ENCODE measurements at regions not wholly inside any gene's neighbourhood (a gene's known extent, or its start where the extent isn't known, plus 50 kb on each side); places are given as distances from the start of the nearest gene placed in this dataset.
"Not testable (repeated sequence)": the region's sequence is repeated elsewhere in the genome, so short reads cannot be mapped to it uniquely, and the experiment has no call there.

DNA sequence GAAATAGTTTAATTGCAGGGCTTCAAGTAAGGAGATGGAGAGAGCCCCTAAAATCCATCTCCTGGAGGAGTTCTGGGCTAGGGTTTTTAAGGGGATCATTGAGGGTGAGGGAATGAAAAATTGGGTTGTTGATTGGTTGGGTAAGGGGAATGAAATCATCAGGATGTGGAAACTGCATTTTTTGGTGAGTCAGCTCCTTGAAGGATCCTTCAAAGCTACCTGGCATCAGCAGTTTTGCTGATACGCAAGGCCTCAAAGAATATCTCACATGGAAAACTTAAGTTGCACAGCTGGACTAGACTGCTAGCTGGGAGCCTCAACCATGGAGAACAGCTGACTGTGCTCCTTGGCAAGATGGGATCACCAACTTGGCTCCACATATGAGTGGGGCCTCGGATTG is 136.7 kb downstream of the FGF10 start:
- DNase-seq, result no peak

DNA sequence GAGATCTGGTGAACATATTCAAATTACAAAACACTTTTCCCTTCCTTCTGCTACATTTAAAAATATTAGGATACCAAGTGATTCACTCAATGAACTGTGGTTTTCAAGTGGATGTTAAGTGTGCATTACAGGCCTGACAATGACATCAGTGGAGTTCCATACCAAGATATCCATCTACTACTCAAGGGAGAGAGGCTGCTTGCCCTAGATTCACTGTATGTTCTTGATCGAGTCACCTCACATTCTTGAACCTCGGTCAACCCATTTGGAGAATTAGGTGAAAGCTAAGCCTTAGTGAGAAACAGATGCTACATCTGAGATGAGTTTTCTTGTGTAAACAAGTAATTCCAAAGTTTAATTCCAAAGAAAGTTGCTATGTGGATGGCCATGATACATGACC is 142.2 kb downstream of the FGF10 start:
- DNase-seq, result no peak

DNA sequence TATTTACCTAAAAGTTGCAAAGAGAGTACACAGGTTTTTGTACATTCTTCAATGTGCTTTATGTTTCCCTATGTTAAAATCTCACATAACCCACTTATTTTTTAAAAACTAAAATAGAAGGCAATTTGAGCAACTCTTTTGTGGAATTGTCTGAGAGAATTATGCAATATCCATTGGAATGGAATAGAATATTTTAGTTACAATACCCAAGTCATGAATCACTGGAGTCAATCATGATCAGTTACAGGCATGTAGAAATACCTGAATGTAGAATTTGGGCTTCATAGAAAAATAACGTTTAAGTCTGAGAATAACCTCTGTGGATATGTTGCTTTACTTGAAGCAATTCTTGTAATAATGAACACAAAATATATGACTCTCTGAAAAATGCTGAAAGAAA is 143.3 kb downstream of the FGF10 start:
- no peak for DNase-seq

DNA sequence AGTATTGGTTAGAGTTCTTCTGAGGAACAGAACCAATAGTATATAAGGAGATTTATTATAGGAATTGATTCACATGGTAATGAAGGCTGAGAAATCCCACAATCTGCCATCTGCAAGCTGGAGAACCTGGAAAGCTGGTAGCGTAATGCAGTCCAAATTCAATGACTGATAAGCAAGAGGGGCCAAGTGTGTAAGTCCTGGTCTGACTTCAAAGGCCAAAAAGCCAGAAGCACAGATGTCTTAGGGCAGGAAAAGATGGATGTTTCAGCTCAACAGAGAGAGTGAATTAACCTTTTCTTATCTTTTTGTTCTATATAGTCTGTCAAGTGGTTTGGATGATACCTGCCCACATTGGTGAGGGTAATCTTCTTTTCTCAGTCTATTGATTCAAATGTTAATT is 146.4 kb downstream of the FGF10 start:
- DNase-seq, result no peak

DNA sequence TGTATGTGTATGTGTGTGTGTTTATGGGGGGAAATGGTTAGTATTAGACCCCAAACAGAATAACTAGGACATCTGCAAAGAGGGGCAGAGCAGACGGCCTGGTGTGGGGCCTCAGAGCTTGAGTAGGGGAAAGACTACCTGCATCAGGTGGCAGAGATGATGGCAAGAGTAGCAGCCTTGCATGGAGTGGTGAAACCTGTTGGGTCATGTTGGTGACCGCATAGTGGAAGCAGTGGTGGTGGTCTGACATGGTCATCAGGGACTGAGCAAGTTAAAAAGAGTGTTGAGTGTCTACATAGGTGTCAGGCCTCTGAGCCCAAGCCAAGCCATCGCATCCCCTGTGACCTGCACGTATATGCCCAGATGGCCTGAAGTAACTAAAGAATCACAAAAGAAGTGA is 153.2 kb downstream of the FGF10 start:
- no peak for DNase-seq

DNA sequence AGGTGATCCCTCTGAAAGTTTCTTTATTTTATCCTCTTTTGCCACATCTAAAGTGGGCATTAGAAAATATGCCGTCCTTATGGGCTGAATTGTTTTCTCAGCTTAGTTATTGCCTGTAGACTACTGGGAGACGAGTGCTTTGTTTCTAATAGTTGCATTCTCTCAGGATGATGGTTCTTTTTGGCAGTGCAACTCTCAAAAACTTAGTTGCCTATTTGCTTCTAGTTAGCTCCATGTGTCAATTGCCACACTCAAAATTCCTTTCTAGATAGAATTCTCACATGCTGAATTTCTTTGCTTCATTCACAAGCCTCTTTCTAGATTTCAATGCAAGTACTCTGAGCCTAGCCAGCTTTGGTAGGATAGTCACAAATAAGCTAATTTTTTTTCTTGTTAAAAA is 155.5 kb downstream of the FGF10 start:
- DNase-seq, result no peak

DNA sequence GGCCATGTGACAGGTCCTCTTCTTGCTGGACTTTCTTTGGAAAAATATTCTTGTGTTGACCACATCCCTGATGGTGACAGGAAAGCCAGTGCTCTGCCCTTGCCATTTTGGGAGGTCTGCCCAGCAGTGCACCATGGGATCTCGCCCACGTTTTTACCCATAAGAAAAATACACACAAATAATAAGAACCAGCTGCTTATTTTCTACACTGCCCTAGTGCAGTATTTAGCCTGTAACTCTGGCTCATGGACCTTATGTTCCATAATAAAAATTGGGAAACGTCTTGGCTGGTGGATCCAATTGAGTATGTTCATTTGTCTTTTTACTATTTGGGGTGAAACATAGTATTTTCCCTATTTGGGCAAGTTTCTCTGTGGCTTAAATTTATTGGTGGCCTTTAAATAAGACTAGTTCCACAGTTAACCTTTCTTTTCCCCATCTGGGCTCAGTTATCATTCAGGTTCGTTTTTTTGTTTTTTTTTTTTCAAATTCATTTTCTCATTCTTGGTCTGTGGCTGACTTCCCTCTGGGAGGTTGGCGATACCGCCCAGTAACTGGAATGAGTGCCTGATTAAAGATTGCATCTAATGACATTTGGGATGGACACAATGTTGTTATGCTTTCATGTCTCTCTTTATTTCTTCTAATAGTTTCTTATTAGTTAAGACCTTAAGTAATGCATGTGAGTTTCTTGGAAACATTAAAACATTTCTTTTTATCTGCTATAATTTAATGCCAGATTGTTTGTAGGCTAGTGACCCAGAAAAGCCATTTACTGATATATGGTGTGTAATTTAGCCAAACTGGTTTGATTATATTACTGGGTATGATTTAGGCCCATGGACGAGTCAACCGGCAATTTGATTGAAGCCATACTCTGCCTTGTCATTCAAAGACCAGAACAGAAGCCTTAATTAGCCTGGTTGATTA is 163.7 kb downstream of the FGF10 start:
- no peak for DNase-seq

DNA sequence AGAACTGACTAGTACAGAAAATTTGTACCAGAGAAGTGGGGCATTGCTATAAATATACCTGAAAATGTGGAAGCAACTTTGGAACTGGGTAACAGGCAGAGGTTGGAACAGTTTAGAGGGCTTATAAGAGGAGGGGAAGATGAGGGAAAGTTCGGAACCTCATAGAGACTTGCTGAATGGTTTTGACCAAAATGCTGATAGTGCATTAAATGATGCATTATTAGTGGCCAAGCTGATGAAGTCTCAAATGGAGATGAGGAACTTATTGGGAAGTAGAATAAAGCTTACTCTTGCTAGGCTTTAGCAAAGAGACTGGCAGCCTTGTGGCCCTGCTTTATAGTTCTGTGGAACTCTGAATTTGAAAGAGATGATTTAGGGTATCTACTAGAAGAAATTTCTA is 189.8 kb downstream of the FGF10 start:
- no peak for DNase-seq

DNA sequence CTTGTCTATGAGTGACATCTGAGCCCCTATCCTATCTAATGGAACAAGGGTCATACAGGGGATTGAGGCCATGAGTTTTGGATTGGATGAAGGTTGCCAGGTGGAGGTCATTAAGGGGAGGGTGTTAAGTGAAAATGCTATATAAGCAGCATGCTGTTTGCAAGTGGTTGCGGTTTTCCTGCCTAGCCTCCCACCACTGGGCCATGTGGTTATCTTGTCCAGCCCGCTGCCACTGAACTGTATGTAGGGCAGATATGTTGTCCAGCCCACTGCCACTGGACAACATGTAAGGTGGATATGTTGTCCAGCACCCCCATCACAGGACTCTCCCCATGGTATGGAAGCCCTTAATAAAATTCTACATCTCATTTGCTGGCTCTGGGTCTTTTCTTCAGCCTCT is 200.0 kb downstream of the FGF10 start:
- no peak for DNase-seq

DNA sequence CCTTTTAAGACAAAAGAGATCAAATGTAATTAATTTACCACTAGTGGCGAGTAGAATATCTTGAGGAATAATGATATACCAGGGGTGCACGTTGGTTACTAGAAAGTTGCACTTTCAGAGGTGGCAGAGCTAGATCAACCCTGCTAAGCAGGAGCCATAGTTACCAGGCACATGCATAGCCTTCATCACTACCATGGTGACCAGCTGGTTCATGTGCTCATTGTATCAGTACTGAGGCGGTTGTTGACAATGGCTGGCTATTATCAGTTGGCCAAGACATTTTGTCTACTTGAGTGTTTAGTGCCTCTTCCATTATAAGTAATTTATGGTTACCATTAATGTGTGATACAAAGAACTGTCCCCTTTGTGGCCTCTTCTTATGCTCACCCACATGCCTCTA is 201.2 kb downstream of the FGF10 start:
- DNase-seq, result no peak

DNA sequence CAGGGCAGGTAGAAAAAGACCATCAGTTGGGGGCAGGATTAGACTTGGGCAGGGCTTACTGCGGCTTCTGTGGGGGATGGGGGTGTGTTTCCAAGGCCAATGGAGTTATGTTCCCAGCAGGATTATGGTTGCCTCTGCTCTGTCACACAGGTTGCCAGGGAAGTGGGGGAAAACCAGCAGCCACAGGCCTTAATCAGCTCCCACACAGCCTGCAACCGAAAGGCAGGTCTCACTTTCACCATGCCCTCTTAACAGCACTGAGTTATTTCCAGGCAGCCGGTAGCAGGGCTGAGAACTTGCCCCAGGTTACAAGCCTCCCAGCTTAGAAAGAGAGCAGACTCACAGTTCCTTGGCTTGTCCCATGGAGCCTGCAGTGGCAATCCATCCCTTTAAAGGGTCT is 205.5 kb downstream of the FGF10 start:
- no peak for DNase-seq

DNA sequence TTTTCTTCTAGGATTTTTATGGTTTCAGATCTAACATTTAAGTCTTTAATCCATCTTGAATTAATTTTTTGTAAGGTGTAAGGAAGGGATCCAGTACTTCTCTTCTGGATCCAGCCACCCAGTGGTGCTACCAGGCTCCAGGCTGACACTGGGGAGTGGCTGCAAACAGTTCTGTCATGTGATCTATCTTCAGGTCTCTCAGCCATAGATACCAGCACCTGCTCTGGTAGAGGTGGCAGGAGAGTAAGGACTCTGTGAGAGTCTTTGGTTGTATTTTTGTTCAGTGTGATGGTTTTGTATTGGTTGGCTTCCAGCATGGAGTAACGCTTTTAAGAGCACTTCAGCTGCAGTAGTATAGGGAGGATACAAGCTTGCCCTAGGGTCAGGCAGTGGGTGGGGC is 205.9 kb downstream of the FGF10 start:
- DNase-seq, result no peak

DNA sequence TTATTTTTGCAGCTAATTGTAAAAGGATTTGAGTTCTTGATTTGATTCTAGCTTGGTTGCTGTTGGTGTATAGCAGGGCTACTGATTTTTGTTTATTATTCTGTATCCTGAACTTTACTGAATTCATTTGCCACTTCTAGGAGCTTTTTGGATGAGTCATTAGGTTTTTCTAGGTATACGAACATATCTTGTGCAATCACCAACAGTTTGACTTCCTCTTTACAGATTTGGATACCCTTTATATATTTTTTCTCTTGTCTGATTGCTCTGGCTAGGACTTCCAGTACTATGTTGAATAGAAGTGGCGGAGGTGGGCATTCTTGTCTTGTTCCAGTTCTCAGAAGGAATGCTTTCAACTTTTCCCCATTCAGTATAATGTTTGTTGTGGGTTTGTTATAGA is 210.8 kb downstream of the FGF10 start:
- no peak for DNase-seq

DNA sequence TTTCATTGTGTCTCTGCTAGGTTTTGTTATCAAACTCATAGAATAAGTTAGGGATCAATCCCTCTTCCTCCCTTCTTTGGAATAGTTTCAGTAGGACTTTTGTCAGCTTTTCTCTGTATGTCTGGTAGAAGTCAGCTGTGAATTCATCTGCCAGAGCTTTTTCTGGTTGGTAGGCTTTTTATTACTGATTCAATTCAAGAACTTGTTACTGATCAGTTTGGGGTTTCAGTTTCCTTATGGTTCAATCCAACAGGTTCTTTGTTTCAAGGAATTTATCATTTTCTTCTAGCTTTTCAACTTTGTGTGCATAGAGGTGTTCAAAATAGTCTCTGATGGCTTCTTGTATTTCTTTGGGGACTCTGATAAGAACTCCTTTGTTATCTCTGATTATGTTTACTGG is 221.7 kb downstream of the FGF10 start:
- no peak for DNase-seq

DNA sequence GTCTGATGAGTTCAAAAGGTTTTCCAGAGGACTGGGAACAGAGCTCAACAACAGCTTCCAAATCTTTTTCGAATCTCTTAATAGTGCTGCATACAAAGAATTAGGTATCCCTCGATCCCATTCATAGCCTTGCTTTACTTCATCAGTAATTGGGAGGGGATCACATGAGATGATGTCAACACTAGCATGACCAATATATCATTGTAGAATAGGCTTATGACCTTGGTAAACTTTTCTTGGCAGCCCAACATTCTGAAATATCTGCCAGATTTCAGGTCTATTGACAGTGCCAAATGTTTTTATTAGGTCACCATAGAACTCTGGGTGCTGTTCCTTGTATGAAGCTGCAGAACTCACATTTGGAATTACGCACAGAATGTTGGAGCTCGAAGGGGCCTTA is 228.9 kb downstream of the FGF10 start:
- DNase-seq, result no peak

DNA sequence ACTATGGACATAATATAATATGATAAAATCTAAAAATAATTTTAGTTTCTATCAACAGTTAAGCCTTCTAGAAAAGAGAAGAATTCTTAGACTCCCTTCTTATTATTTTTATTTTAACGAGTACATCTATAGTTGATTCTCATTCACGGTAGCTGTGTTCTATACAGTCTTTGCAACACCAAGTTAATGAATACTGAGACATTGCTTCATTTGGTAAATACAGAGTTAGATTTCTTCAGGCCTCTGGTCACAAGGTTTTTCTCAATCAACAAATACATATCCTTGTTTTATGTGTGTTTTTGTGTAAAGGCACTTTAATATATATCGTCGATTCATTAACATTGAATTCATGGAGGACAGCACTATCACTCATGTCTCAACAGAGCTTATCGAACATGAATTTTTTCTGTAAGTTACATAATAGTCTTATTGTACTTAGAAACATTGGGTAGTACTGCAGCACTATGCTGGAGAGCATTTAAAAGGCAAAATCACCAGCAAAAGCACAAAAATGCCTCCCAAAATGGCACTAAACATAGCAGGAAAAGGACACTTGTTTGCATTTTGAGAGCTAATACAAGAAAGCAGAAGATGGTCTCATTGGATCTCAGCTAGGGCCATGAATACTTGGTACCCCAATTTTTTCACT is 239.0 kb downstream of the FGF10 start:
- no peak for DNase-seq

DNA sequence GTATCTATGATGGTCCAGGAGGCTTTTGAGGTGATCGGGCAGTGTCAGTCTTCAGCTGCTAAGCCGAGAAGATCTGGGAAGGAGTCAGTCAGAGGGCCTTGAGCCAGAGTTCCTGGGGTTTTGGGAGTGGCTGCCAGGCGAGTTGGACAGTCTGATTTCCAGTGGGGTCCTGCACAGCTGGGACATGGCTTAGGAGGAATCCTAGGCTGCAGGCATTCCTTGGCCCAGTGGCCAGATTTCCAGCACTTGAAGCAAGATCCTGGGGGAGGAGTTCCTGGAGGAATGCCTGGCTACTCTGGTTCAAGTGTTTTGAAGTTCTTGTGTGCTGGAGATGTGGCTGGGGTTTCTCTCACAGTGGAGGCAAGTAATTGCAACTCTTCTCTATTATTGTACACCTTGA is 271.3 kb downstream of the FGF10 start:
- not testable (repeated sequence) for DNase-seq

DNA sequence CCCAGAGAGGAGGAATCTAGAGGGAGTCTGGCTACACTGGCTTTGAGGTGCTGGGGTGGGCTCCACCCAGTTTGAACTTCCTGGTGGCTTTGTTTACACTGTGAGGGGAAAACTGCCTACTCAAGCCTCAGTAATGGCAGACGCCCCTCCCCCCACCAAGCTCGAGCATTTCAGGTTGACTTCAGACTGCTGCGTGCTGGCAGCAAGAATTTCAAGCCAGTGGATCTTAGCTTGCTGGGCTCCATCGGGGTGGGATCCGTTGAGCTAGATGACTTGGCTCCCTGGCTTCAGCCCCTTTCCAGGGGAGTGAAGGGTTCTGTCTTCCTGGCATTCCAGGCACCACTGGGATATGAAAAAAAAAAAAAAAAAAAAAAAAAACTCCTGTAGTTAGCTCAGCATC is 281.0 kb downstream of the FGF10 start:
- not testable (repeated sequence) for DNase-seq

DNA sequence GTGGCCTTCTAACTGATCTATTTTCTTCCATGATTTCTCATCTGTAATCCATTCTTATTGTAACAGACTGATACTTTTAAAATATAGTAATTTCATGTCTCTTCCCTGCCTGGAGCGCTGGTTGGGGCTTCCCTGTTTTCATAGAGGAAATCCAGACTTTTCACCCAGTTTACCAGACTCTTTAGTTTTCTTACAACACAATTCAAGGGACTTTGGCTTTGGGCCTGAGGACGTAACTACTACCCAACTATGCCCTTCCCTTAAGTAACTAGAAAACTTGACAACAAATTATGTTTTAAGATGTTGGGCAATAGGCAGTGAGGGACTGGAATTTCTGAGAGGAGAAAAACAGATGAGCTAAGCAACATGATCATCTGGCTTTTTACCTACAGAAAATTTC is 289.6 kb downstream of the FGF10 start:
- no peak for DNase-seq

DNA sequence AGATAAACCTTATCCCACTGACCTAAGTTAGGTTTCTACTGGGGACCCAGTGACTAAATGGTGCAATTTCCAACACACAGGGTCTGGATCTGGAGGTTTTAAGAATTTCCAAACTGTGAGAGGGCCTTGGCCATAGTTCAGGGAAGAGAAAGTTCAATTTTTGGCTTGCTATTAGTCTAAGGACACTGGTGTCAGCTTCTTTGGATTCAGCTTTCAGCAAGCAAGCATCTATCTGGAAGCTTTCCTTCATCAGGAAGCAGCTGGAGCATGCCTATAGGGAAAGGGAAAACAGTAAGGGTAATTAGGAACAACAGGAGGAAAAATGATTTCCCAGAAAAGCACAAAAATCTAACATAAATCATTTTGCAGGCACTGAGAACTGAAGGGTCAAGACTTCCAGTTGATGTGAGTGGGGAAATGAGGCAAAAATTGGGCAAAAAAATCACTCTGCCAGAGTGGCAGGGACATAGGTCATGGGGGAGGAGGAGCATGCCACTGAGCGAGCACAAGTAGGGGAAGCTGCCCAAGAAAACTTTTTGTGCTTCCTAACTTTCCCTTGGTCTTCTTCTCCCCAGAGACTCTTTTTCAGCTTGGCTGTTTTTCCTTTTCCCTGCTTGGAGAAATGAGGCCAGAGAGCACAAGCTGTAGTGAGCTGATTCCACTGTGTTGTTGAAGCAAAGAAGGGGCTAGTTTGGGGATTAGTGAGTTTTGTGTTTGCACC is 299.6 kb downstream of the FGF10 start:
- no peak for DNase-seq

DNA sequence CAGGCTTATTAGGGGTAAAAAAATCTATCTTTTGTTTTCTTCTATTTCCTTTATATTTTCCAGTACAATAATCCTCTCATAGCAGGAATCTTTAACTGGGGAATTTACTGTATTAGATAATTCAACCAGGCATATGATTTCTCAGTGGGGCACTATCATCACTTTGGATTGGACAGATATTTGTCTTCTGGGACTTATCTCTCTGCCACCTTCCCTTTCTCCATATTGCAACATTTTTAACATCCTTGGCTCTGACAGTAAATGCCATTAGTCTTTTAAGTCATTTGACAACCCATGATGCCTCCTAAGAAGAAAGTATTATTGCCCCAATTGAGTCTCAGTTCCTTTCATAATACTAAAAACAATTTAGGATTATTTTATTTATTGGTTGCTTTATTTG is 304.1 kb downstream of the FGF10 start:
- DNase-seq, result no peak

DNA sequence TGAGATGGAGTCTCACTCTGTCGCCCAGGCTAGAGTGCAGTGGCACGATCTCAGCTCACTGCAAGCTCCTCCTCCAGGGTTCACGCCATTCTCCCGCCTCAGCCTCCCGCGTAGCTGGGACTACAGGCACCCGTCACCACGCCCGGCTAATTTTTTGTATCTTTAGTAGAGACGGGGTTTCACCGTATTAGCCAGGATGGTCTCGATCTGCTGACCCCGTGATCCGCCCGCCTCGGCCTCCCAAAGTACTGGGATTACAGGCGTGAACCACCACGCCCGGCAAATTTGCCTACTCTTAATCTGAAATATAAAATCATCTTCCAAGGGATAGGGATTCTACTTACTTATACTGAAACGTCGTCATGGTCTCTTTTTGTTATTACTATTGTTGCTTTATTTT is 314.7 kb downstream of the FGF10 start:
- not testable (repeated sequence) for DNase-seq

DNA sequence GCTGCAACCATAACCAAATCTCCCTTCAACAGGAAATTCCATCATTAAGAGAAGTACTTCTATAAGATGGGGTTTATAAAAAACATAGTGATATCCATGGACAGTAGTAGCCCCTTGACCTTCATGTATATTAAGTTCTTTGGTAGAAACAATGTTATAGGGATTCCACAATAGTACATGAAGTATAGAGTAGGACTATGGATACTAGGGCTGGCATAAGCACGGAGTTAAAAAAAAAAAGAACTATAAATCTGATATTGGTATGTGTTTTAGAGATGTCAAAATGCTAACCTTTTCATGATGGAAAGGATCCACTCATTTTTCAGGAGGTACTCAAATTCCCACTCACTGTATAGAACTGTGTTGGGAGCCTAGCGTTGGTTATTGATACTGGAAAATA is 337.6 kb downstream of the FGF10 start:
- DNase-seq, result no peak

Data from GOT3 (cell line).